ENCODE measurements at regions not wholly inside any gene's neighbourhood (a gene's known extent, or its start where the extent isn't known, plus 50 kb on each side); places are given as distances from the start of the nearest gene placed in this dataset.
"Not testable (repeated sequence)": the region's sequence is repeated elsewhere in the genome, so short reads cannot be mapped to it uniquely, and the experiment has no call there.

DNA sequence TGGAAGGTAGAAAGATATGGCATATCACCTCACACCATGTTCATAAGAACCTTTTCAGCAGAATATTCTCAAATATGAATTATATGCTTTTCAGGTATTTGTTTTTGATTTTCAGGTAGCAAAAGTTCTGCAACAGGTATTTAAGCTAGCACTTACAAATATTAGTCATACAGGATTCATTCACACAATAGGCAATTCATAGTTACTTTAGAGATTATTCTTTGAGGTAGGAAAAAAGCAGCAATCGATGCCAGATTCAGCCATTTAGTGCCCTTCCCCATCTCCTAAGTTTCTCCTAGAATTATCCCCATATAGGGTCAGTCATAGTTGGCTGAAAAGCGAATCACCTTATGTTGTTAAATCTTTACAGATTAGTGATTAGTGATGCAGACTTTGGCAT, 177.4 kb upstream of the MMADHC start:
- DNase-seq (ENCODE audit: low read depth): no peak
- no peak for TF ChIP-seq CTCF (conservative IDR thresholded peaks at IDR 0.05; ENCODE audit: low read length)
- no peak overlapping the region for H3K4me3 ChIP-seq (ENCODE audit: low read length)

- no peak for DNase-seq (ENCODE audit: low read depth)
- no peak overlapping the region for H3K4me3 ChIP-seq (ENCODE audit: low read length)
- no peak for TF ChIP-seq CTCF (conservative IDR thresholded peaks at IDR 0.05; ENCODE audit: low read length)
Measured at GRCh38 chr2:149763358-149763757, 175.8 kb upstream of the MMADHC start.

DNA sequence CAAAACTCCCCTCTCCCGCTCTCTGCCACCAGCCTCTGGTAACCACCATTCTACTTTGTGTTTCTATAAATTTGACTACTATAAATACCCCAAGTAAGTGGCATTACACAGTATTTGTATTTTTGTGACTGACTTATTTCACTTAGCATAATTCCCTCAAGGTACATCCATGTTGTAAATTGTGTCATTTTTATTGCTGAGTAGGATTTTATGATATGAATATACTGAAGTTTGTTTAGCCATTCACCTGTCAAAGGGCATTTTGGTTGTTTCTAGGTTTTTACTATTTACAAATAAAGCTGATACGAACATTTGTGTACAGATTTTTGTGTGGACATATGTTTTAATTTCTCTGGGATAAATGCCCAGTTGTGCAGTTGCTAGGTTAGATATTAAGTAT, 174.0 kb upstream of the MMADHC start:
- no peak for TF ChIP-seq CTCF (conservative IDR thresholded peaks at IDR 0.05; ENCODE audit: low read length)
- no peak for DNase-seq (ENCODE audit: low read depth)
- H3K4me3 ChIP-seq (ENCODE audit: low read length): no peak overlapping the region

DNA sequence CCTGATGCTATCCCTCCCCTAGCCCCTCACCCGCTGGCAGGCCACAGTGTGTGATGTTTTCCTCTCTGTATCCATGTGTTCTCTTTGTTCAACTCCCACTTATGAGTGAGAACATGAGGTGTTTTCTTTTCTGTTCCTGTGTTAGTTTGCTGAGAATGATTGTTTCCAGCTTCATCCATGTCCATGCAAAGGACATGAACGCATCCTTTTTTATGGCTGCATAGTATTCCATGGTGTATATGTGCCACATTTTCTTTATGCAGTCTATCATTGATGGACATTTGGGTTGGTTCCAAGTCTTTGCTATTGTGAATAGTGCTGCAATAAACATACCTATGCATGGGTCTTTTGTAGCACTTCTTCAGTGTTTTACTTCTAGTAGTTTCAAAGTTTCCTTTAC, 171.8 kb upstream of the MMADHC start:
- DNase-seq (ENCODE audit: low read depth); H3K4me3 ChIP-seq (ENCODE audit: low read length): not testable (repeated sequence)

DNA sequence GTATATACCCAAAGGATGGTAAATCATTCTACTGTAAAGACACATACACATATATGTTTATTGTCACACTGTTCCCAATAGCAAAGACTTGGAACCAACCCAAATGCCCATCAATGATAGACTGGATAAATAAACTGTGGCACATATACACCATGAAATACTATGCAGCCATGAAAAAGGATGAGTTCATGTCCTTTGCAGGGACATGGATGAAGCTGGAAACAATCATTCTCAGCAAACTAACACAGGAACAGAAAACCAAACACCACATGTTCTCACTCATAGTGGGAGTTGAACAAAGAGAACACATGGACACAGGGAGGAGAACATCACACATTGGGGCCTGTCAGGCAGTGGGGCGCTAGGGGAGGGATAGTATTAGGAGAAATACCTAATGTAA, 167.1 kb upstream of the MMADHC start:
- not testable (repeated sequence) for DNase-seq (ENCODE audit: low read depth); H3K4me3 ChIP-seq (ENCODE audit: low read length)

GRCh38 chr2:149747456-149747855, 159.9 kb upstream of the MMADHC start:
- no peak for DNase-seq (ENCODE audit: low read depth)
- no peak overlapping the region for H3K4me3 ChIP-seq (ENCODE audit: low read length)
- no peak for TF ChIP-seq CTCF (conservative IDR thresholded peaks at IDR 0.05; ENCODE audit: low read length)

DNA sequence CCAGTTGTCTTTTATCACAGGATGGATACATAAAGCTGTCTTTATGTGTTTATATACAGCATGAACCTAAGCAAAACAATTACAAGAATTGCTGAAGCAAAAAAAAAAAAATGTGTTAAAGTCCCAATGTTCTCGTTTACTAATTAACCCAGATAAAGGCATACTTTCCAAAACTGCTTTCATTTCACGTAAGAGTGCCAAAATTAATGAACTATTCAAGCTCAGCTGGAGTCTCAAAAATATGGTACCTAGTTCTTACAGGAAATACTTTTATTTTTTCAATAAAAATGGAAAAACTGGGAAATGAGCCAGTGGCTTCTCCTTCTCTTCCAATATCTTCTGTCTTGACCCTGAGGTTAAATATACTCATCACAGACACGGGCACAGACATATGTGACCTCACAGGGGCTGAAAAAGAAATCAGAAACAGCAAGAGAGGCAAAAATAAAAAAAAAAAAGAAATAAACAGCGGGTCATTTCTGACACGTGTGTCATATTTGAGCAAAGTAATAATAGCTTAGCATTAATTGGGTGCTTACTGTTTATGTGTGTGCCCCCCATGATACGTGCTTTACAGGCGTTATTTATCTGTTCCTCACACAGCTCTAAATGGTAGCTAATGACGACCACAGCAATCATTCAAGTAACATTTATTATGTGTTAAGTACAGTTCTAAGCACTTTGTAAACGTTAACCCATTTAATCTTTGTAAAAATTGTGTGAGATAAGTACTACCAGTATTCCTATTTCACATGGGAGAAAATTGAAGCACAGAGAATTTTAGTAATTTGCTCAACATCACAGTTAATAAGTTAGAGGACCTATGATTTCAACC, 158.0 kb upstream of the MMADHC start:
- DNase-seq (ENCODE audit: low read depth): no peak
- no peak overlapping the region for H3K4me3 ChIP-seq (ENCODE audit: low read length)
- no peak for TF ChIP-seq CTCF (conservative IDR thresholded peaks at IDR 0.05; ENCODE audit: low read length)

DNA sequence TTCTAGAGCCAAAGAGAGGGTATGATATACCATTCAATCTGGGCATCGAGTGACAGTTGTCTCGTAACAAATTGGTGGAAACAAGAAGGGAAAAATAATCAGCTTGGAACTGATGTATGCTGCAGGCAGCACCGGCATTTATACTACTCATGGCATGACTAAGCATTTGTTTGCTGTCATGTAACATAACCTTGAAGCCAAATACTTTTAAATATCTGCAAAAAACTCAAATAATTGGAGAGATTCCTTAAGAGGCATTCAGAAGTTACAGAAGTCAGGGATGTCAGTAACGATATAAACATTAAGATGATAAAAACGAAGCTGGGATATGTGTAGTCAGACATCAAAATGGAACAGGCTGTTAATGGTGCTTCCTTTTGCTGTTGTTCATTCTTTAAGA, 157.3 kb upstream of the MMADHC start:
- peak; percentile 75 for DNase-seq (ENCODE audit: low read depth)
- TF ChIP-seq CTCF (conservative IDR thresholded peaks at IDR 0.05; ENCODE audit: low read length): no peak

More for the DNA sequence above, 157.3 kb upstream of the MMADHC start:
- no peak overlapping the region for H3K4me3 ChIP-seq (ENCODE audit: low read length)

Measured in AG10803 (cell line).